NCI-H2107 treated with DMSO at 0.1 percent for 48 hours (cell line): ENCODE measurements at regions not wholly inside any gene's neighbourhood (a gene's known extent, or its start where the extent isn't known, plus 50 kb on each side); places are given as distances from the start of the nearest gene placed in this dataset.
"Not testable (repeated sequence)": the region's sequence is repeated elsewhere in the genome, so short reads cannot be mapped to it uniquely, and the experiment has no call there.

Experiments used
- DNase-seq: peaks from one replicate; lab custom pipeline; 2025; ENCODE audit not compliant: unreplicated experiment; lab: John Stamatoyannopoulos, UW

DNA sequence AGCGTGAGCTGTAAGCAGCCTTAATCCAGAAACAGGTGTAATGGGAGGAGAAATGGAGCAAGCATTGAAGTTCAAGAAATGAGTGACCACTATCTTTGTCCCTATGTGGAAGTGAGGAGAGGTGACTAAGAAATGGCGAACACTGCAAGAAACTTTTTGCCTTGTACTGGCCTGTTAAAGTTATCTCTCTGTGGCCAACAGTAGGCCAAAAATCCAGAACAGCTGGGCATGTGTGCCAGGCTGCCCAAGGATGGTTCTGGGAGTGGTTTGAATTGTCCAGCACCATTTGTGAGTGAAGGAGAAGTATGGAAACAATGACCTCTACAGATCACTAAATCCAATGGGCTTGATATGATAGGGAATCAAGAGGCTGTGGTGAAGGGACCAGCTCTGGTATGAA lies 83.3 kb upstream of the FRMD6 start:
- DNase-seq = no peak

DNA sequence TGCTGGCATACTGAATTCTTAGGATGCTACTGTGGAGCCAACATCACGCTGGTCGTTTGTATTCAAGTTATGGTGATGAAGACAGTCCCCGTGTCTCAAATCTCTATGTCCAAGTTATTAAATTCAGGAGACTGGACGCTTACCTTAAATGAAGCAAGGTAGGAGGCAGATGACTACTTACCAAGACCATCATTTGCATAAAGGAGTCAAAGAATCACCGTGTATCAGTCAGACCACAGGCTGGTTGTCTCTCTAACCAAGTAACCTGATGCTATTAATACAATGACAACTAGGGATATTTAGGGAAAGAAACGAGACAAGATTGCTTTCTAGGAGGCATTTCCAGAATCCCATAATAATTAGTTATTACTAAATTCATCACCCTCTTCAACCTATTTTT lies 78.1 kb upstream of the FRMD6 start:
- DNase-seq = no peak

DNA sequence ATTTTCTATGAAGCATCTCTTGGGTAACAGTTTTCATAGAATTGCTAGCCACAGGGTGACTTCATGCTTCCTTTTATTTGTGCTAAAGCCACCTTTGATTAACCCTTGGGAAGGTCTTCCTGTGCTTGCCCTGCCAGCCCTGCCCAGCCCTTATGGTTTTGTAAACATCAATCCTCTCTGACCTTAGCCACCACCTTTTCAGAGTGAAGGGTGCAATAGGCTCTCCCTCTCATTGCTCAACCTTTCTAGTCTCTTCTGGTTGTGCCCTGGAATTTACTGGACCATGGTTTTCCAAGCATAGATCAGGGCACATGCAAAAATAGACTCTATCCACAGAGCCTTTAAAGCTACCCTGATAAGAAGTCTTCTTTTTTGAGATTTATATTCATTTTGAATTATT lies 77.7 kb upstream of the FRMD6 start:
- no peak for DNase-seq

DNA sequence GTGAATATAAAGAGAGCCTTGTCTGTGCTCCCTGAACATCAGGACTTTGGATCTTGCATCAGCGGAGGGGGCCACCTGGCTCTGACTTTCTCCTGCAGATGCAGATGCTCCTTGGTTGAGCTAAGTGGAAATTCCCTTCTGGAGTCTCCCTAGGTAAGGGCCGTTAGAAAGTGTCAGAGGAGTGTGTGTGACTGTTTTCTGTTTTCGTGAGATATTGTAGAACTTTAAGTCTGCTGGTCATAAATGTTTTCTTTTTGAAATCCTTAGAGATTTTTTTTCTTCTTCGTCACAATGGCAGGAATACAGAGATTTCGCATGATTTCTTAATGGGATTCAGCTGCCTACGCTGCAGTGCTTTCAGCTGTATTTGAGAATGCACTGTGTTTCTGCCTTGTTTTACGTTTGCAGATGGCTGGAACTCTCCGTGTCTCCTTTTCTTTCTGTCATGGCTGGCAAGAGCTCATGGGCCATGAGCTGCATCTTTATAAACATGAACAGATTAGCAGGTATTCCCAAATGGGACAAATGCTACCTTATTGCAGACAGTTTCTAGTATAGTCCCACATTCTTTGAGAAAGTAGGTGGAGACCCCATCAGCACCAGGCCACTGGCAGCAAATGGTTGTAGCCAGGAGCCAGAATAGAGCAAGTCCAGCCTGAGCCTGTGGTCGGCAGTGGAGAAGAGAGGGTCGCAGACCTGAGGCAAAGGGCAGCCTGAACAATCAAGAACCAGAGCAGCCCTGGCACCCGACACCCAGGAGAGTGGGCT lies 76.2 kb upstream of the FRMD6 start:
- DNase-seq = no peak

DNA sequence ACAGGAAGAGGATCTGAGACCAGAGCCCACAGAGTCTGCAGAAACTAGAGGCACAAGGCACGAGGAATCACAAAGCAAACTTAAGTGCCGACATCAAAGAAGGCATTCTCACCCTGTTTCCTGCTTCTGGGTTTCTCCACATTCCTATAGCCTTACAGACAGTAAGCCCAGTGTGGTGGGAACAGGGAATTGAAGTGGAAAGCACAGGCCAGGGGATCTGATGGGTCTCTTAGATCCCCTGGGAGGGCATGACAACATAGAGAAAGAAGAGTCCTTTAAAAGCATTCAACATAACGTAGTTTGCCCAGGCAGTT lies 75.6 kb upstream of the FRMD6 start:
- no peak for DNase-seq

DNA sequence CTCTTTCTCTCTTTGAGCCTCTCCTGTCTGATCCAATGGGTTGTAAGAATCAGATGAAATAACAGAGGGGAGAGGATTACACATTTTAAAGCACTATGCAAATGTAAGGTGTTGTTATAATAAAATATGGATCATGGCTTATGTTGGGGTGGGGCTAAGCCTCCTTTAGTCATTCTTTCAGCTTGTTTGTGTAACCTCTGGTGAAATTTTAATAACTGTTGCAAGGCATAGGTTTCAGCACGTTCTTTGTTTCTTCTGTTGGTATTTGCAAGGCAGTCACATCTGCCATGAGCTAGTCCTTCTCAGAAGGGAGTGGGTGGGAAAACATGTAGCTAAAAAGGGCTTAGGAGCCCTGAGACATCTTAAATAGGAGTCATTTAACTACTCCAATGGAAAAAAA lies 74.8 kb upstream of the FRMD6 start:
- no peak for DNase-seq

DNA sequence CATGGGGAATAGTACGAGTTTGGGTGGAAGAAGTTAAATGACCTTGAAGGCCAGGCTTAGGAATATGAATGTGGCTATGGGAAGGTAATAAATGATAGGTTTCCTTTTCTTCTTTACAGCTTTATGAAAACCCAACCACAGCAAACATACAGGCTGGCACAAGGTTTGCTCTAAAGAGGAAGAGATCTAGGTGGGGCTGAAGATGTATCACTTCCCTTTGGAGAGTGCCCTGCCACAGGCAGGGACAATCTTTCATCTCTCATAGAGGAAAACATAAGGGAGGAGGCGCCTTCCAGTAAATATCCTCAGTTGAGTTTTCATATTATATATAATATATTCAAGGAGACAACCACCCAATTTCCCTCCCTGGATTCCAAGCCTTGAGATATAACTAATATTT lies 72.9 kb upstream of the FRMD6 start:
- no peak for DNase-seq

DNA sequence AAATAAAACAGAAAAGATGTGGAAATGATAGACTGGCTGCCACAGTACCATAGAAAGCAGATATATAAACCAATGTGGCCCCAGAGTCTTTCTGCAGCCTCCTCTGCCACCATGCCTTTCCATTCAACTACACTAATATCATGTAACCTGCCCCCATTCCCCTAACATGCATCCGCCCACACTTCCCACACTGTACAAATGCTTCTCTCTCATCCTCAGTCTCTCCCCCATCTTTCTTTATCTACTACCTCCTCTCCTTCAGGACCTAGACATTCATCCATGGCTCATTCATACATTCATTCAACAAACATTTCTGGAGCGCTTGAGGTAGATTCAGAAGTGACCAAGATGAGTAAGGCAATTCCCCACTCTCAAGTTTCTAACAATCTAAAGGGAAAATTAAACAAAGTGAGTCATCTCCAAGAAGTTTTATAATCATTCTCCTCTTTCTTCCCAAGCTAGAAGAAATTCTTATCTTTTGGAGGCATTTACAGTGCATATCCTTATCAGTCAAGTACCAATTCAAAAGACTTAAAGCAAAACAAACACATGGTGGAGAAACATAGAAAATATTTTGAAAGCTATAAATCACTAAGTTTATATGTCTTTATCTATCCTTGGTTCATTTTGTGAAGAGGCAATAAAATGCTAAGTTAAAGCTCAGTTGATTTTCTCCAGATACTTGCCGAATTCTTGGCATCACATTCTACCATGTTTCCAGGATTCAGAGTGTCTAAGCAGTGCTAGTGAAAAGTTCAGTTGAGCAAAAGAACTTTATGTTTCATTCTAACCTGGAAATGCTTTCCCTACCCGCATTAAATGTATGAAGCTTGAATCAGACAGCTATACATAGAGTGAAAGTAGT lies 70.5 kb upstream of the FRMD6 start:
- DNase-seq = no peak

DNA sequence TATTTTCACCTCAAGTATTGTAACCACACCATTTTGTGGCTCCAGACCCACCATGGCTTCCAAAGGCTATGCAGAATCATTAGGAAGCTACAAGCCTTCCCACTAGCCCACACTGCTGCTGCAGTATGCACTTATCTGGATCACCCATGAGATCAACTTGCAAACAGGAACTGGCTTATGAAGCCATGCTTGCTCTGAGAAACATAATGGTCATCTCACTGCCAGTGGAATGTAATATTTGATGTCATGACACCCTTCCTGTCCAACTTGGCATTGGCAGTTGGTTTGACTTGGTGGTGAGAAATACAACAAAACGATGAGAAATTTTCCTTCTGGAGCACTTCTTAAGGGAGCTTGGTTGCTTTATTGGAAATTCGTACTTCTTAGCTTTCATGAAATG lies 69.3 kb upstream of the FRMD6 start:
- no peak for DNase-seq

DNA sequence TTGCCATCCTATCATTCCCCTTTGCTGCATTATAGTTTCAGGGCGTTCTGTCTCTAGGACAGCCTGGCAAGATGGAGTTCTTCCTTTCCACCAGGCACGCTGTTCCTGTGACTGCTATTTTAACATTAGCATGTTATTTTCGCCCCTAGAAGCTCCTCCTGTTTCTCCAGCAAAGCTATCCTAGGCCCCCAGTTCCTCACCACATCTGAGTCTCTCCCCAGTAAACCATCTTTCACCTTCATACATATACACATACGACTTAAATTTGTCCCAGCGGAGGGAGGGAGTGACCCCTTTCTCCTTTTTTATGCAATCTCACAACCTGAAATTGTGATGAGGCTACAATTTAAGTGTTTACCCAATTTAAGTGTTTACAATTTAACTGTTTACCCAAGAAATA lies 66.7 kb upstream of the FRMD6 start:
- DNase-seq = no peak

DNA sequence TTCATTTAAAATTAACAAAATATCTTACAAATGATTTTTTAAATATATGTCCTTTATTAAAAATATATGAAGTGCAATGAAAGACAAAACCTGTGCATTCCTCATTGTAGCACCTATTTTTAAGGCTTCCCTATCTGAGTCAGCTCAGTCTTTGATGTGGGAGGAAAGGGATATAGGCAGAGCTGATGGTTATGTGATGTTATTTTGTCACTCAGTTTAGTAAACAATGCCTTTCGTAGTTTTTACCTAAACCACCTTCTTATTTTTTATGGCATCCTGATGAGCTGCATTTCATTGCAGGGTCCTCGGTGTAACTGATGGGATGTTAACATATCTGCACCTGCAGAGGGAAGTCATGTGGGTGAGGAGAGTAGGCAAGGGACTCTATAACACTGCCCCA lies 58.9 kb upstream of the FRMD6 start:
- DNase-seq = no peak

DNA sequence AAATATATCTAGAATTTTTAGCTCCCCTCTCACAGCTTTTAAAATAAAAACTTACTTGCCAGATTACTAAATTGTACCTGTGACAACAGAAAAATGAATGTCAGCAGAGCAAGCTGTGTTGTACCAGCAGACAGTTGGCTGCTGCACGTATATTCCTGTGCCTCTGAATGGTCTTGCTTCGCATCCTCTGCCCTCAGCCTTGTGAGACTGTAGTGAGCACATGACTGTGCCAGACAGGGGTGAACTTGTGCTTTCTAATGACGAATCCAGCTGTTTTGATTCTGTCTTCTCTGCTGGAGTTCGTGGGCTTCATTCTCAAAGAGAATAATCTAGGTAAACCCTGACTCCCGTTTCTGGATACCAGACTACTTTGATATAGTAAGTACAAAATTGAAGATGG lies 58.3 kb upstream of the FRMD6 start:
- DNase-seq = no peak

DNA sequence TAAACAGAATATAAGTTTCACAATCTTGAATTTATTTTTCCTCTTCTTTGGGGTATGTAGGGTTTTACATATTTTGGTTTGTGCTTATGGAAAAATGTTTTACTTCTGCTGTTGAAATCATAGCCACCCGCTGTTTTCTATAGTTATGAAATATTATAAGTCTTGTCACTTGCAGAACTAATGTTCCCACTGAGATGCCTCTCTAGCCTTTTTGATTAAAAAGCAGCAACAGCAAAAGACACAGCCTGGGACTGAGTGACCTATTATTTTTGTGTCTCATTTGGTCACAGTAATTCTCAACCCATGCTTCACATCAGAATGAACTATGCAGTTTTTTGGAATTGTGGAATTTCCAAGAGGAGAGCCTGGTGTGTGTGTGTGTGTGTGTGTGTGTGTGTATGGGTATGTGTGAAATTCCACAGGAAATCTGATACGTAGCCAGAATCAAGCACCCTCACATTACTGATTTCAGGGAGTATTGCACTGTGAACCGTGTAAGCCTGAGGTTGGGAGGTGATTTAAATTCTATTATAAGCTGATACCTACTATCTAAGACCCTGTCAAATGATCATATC lies 55.7 kb upstream of the FRMD6 start:
- no peak for DNase-seq

DNA sequence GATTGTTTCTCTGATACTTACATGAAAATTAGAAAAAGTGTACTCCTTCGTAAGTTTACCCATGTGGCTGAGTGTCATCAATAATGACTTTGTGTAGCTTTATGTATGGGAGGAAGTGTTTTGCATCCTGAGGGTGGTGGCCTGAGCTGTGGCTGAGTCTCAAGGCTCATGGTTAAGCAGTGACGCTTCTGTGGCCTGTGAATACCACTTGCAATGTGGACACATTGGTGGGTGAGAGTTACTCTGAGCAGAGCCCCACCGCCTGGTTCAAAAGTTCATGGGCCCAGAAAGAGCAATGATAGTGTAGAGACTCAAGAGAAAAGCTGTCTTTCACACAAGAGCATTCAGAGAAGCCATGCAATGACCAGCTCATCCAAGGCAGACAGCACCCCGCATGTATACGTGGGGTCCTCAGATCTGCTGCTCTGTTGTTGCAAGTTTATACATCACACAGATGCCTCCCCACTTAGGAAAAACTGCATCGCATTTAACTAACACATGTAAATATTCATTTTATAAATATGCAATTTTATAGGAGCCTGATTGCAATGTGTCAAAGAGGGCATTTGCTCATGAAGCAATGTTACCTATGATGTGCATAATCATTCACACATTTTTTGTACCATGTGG lies 55.1 kb upstream of the FRMD6 start:
- no peak for DNase-seq

DNA sequence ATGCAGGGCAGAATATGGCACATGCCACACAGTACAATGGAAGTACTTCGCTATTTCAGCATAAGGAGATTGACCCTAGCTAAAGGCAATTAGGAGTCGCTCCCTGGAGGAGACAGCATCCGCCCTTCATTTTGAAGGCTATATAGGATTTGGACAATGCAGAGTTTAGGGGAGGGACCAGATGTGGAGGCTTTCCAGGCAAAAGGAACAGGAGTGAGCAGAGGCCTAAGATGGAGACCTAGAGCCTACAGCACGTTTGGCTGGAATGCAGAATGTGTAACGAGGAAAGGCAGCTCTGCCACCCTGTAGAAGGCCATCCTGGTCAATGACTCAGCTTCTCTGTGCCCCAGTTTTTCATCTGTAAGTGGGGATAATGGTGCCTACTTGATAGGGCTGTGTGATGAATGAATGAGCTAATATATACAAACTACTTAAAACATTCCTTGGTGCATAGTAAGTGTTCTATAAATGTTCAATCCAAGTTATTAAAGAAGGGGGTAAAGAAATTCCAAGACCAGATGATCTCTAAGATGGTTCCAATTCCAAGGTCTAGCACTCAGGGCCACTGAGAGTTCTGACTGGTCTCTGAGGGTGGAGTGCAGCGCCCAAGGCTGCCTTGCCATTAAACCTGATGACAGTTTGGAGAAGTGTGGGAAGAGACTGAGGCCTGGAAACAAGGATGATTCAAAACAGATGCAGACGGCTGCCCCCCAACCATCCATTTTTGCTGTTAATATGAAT lies 54.3 kb upstream of the FRMD6 start:
- no peak for DNase-seq

DNA sequence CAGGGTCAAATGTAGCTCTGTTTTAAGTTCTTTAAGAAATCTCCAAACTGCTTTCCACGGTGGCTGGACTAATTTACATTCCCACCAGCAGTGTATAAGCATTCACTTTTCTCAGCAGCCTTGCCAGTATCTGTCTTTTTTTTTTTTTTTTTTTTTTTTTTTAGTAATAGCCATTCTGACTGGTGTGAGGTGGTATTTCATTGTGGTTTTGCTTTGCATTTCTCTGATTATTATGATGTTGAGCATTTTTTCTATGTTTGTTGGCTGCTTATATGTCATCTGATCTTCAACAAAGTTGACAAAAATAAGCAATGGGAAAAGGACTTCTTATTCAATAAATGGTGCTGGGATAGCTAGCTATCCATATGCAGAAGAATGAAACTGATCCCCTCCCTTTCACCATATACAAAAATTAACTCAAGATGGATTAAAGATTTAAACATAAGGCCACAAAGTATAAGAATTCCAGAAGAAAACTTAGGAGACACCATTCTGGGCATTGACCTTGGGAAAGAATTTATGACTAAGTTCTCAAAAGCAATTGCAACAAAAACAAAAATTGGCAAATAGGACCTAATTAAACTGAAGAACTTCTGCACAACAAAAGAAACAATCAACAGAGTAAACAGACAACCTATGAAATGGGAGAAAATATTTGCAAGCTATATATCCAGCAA lies 52.6 kb upstream of the FRMD6 start:
- not testable (repeated sequence) for DNase-seq

DNA sequence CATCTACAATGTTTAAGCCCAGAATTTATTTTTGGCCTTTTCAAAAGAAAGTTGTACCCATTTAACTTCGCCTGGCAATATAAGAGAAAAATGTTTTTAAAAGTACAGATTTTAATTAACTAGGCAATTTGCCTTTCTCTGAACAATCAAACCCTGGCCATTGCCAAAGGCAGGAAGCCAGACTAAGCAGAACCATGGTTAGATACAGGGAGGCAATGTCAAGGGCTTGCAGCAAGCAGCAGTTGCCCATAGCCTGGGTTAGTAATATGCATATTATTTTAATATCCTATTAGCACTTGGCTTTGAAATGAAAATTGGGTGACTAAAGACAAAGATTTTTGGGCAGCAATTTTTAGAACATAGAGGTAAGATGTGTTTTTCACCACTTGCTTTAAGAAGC lies 51.1 kb upstream of the FRMD6 start:
- DNase-seq = no peak
